A673 (cell line): ENCODE measurements at regions not wholly inside any gene's neighbourhood (a gene's known extent, or its start where the extent isn't known, plus 50 kb on each side); places are given as distances from the start of the nearest gene placed in this dataset.

ENCODE experiments used
- BruUV-seq: library from RNA; stranded (reverse); fragments of 400-500 nt; replicated peaks from 2 replicates; lab custom pipeline; 2021; lab: Mats Ljungman, UMichigan
- CTCF ChIA-PET: fragments of 300-600 bp; sonication (Branson Sonifier 250); formaldehyde crosslinking; loops from one replicate; lab custom pipeline; 2022; ENCODE audit warnings: antibody characterized with exemption; lab: Charles Lee
- POLR2A ChIA-PET: fragments of 300-600 bp; sonication (Branson Sonifier 250); formaldehyde crosslinking; loops from one replicate; lab custom pipeline; 2022; ENCODE audit warnings: antibody characterized with exemption; ENCODE audit not compliant: low non-redundant PET; lab: Charles Lee
- DNase-seq: peaks from one replicate; pipeline ENCODE4 v3.0.0-alpha.2; 2015; ENCODE audit warnings: low spot score
- H3K27ac ChIP-seq: fragments of 200-600 bp; sonication (generic); 2 replicates; pipeline ENCODE4 v1.5.1; 2016; ENCODE audit warnings: mixed run types, low read depth, mild to moderate bottlenecking, mixed read lengths, antibody characterized with exemption, low read length; ENCODE audit not compliant: poor library complexity, severe bottlenecking
- H3K27me3 ChIP-seq: fragments of 200-600 bp; sonication (generic); replicated peaks from 2 replicates; pipeline ENCODE4 v1.6.1; 2017; ENCODE audit warnings: mixed run types, low read depth, mild to moderate bottlenecking, mixed read lengths, antibody characterized with exemption, low read length; ENCODE audit not compliant: insufficient read depth, poor library complexity
- H3K36me3 ChIP-seq: fragments of 200-600 bp; sonication (generic); 2 replicates; pipeline ENCODE4 v1.6.1; 2016; ENCODE audit warnings: mixed run types, mild to moderate bottlenecking, mixed read lengths, antibody characterized with exemption, low read length; ENCODE audit not compliant: insufficient read depth, poor library complexity, severe bottlenecking
- H3K4me1 ChIP-seq: fragments of 200-600 bp; sonication (generic); 2 replicates; pipeline ENCODE4 v1.6.1; 2017; ENCODE audit warnings: mixed run types, mild to moderate bottlenecking, mixed read lengths, antibody characterized with exemption, low read length; ENCODE audit not compliant: insufficient read depth, poor library complexity, severe bottlenecking
- H3K4me3 ChIP-seq: fragments of 200-600 bp; sonication (generic); 2 replicates; pipeline ENCODE4 v1.5.1; 2016; ENCODE audit warnings: low read depth, mixed run types, mild to moderate bottlenecking, mixed read lengths, low read length; ENCODE audit not compliant: poor library complexity, severe bottlenecking
- H3K9me3 ChIP-seq: fragments of 200-600 bp; sonication (generic); 2 replicates; pipeline ENCODE4 v1.6.1; 2016; ENCODE audit warnings: mixed run types, low read depth, mild to moderate bottlenecking, mixed read lengths, antibody characterized with exemption, low read length; ENCODE audit not compliant: poor library complexity, severe bottlenecking
- EZH2 ChIP-seq: fragments of 200-600 bp; sonication (generic); IDR thresholded peaks from 2 replicates; pipeline ENCODE4 v1.6.1; 2017; ENCODE audit warnings: borderline replicate concordance, low read depth, mild to moderate bottlenecking, mixed read lengths, antibody characterized with exemption, low read length; ENCODE audit not compliant: poor library complexity, severe bottlenecking
- intact Hi-C: fragments of 100-400 bp; cut with micrococcal nuclease; formaldehyde crosslinking; loops from one replicate; pipeline ENCODE4 v1.10.0; 2022; ENCODE audit not compliant: unreplicated experiment
- TF ChIP-seq, protein P1 (sequence below): fragments of 300-800, 200-600 bp; sonication (generic); conservative IDR thresholded peaks from 2 replicates; pipeline ENCODE4 v1.5.1; 2017; ENCODE audit warnings: low read depth, mild to moderate bottlenecking, antibody characterized with exemption, low read length, moderate library complexity, mixed read lengths

DNA sequence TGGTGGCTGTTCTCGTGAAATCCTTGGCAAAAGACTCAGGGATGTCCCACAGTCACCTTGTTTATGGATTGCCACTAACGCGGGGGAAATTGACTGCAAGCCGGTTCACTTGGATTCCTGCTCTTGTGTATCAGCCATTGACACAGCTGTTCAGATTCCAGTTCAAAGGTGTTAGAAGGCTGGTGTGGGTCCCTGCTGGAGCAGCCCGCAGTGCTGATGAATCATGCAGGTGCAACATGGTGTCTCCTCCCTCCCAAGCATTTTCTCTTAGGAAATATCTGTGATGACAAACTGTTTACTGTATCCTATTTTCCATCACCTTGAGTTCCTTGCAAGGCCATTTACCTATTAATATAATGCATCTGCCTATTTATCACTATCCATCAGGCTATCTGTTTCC lies 170.1 kb downstream of the GATA3 start:
- Histone ChIP-seq H3K4me3 (no peak overlapping the region), H3K27me3 (no peaks in the 10 kb centered on the region), H3K9me3 (no peaks in the 10 kb centered on the region), H3K27ac (no peak overlapping the region), H3K36me3 (no peaks in the 10 kb centered on the region), H3K4me1 (no peaks in the 10 kb centered on the region)
- ChIA-PET CTCF (no interaction called here), POLR2A (no interaction called here)
- BruUV-seq, result no TSS peak
- DNase-seq, result no peak
- intact Hi-C loops, result no loop called here
- no peak for TF ChIP-seq EZH2
- TF ChIP-seq, protein P1, sequence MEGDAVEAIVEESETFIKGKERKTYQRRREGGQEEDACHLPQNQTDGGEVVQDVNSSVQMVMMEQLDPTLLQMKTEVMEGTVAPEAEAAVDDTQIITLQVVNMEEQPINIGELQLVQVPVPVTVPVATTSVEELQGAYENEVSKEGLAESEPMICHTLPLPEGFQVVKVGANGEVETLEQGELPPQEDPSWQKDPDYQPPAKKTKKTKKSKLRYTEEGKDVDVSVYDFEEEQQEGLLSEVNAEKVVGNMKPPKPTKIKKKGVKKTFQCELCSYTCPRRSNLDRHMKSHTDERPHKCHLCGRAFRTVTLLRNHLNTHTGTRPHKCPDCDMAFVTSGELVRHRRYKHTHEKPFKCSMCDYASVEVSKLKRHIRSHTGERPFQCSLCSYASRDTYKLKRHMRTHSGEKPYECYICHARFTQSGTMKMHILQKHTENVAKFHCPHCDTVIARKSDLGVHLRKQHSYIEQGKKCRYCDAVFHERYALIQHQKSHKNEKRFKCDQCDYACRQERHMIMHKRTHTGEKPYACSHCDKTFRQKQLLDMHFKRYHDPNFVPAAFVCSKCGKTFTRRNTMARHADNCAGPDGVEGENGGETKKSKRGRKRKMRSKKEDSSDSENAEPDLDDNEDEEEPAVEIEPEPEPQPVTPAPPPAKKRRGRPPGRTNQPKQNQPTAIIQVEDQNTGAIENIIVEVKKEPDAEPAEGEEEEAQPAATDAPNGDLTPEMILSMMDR, result no peak

DNA sequence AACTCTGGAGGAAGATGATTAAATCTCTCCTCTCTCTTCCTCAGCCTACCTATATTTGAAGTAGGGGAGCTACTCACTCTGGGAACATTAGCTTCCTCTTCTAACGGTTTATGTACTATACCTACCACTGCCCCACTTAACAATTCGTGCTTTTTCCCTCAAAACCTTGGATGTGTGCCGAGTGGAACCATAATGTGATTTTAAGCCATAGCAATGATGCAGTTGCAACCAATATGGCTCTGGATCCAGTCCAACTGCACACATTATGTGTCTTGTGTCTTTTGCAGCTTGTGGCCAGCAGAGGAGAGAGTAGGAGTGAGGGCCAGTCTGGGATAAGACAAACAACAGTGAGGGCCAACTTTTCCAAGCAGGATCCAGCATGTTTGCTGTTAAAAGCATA lies 170.7 kb downstream of the GATA3 start:
- H3K36me3 ChIP-seq, result no peaks in the 10 kb centered on the region
- no TSS peak for BruUV-seq
- H3K4me1 ChIP-seq, result no peaks in the 10 kb centered on the region
- no peaks in the 10 kb centered on the region for H3K27me3 ChIP-seq
- no peak overlapping the region for H3K27ac ChIP-seq
- intact Hi-C loops, result no loop called here
- POLR2A ChIA-PET, result no interaction called here
- TF ChIP-seq, protein P1, result no peak
- no peak for TF ChIP-seq EZH2
- H3K4me3 ChIP-seq, result no peak overlapping the region
- CTCF ChIA-PET, result no interaction called here
- no peak for DNase-seq
- H3K9me3 ChIP-seq, result no peaks in the 10 kb centered on the region

DNA sequence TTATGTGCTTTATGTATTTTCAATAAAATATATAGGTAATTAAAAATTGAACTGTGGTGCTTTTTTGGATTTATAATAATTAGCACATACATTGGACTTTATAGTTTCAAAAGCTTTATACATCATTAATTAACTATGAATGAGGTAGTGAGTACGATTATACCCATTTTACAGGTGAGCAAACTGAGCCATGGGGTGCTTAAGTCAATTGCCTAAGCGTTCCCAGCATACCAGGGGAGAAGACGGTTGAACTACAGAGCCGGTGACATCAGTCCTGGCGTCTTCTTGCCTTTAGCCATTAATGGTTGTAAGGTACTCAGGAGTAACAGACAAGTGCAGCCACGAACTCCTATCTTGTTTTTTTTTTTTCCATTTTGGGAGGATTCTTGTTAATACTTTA lies 172.8 kb downstream of the GATA3 start:
- TF ChIP-seq, protein P1, result no peak
- no peak for TF ChIP-seq EZH2
- no peak for DNase-seq
- POLR2A ChIA-PET, result no interaction called here
- H3K4me1 ChIP-seq, result no peaks in the 10 kb centered on the region
- no peak overlapping the region for H3K27ac ChIP-seq
- BruUV-seq, result no TSS peak
- H3K4me3 ChIP-seq, result no peak overlapping the region
- intact Hi-C loops, result no loop called here
- no peaks in the 10 kb centered on the region for H3K36me3 ChIP-seq
- H3K9me3 ChIP-seq, result no peaks in the 10 kb centered on the region
- CTCF ChIA-PET, result no interaction called here
- no peaks in the 10 kb centered on the region for H3K27me3 ChIP-seq
